ENCODE measurements at regions not wholly inside any gene's neighbourhood (a gene's known extent, or its start where the extent isn't known, plus 50 kb on each side); places are given as distances from the start of the nearest gene placed in this dataset.

DNA sequence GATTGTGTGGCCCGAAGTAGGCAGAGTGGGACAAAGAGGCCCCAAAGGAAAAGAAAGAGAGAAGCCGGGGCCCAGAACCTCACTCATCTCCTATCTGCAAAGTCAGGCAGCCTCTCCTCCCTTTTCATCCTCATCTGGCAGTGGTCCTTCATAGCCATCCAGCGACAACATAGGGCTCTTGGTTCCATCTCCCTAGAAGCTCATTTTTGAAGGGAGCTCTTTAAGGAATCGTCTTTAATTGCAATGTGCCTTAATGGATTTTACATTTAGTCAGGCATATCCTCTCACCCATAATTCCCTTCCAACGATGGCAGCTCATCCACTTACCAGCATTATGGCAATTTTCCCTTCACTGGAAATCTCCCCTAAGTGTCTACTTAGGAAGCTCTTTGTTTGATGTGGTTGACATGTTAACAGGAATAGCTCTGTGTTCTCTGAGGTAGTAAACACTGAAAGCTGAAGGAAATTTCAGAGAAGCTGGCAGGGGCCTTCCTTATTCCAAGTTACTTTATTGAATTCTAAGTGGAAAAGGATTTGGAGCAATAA, 780.6 kb downstream of the TSN start:
- Mint-ChIP-seq H3K36me3 (ENCODE audit: insufficient read depth) (no peaks in the 10 kb centered on the region), H3K27me3 (no peaks in the 10 kb centered on the region), H3K27ac (no peak overlapping the region), H3K4me1 (ENCODE audit: low read depth) (no peaks in the 10 kb centered on the region), H3K9me3 (ENCODE audit: low read depth) (no peaks in the 10 kb centered on the region), H3K4me3 (ENCODE audit: low read depth) (no peak overlapping the region)
- no peak for DNase-seq (ENCODE audit: low spot score, unreplicated experiment)
- TF ChIP-seq, protein P1, sequence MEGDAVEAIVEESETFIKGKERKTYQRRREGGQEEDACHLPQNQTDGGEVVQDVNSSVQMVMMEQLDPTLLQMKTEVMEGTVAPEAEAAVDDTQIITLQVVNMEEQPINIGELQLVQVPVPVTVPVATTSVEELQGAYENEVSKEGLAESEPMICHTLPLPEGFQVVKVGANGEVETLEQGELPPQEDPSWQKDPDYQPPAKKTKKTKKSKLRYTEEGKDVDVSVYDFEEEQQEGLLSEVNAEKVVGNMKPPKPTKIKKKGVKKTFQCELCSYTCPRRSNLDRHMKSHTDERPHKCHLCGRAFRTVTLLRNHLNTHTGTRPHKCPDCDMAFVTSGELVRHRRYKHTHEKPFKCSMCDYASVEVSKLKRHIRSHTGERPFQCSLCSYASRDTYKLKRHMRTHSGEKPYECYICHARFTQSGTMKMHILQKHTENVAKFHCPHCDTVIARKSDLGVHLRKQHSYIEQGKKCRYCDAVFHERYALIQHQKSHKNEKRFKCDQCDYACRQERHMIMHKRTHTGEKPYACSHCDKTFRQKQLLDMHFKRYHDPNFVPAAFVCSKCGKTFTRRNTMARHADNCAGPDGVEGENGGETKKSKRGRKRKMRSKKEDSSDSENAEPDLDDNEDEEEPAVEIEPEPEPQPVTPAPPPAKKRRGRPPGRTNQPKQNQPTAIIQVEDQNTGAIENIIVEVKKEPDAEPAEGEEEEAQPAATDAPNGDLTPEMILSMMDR (IDR thresholded peaks at IDR 0.05; ENCODE audit: unreplicated experiment) = no peak

DNA sequence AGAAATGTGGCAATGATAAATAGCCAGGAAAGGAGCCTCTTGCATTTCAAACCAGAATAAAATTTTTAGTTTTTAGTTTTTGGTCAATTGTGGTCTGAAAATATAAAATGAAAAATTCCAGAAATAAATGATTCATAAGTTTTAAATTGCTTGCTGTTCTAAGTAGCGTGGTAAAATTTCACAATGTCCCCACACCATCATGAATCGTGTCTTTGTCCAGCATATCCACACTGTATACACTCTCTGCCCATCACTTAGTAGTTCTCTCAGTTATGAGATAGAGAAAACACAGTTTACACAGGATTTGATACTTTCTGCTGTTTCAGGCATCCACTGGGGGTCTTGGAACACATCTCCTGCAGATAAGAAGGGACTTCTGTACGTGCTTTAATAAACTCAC, 783.9 kb downstream of the TSN start:
- Mint-ChIP-seq H3K4me3 (ENCODE audit: low read depth) (no peak overlapping the region), H3K36me3 (ENCODE audit: insufficient read depth) (no peaks in the 10 kb centered on the region)
- TF ChIP-seq, protein P1 (IDR thresholded peaks at IDR 0.05; ENCODE audit: unreplicated experiment) = no peak

DNA sequence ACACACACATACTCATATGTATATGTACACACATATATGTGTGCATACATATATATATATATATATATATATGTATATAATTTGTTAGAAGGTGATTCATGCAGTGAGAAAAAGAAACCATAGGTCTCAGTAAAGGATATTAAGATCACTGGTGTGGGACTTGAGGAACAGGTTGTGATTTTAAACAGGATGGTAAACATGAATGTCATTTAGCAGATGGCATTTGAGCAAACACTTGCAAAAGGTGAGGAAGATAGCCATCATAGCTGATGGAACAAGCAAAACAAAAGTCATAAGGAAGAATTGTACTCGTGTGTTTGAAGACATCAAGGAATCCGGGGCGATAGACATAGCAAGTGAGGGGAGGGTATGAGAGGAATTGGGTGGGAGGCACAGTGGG, 784.5 kb downstream of the TSN start:
- H3K27me3 Mint-ChIP-seq = no peaks in the 10 kb centered on the region
- TF ChIP-seq, protein P1 (IDR thresholded peaks at IDR 0.05; ENCODE audit: unreplicated experiment) = no peak
- no peak overlapping the region for H3K27ac Mint-ChIP-seq
- H3K36me3 Mint-ChIP-seq (ENCODE audit: insufficient read depth) = no peaks in the 10 kb centered on the region
- H3K4me1 Mint-ChIP-seq (ENCODE audit: low read depth) = no peaks in the 10 kb centered on the region
- no peak overlapping the region for H3K4me3 Mint-ChIP-seq (ENCODE audit: low read depth)
- no peaks in the 10 kb centered on the region for H3K9me3 Mint-ChIP-seq (ENCODE audit: low read depth)
- DNase-seq (ENCODE audit: low spot score, unreplicated experiment) = no peak

More for the DNA sequence above, 783.9 kb downstream of the TSN start:
- no peaks in the 10 kb centered on the region for H3K27me3 Mint-ChIP-seq
- no peak overlapping the region for H3K27ac Mint-ChIP-seq
- no peaks in the 10 kb centered on the region for H3K4me1 Mint-ChIP-seq (ENCODE audit: low read depth)
- H3K9me3 Mint-ChIP-seq (ENCODE audit: low read depth) = no peaks in the 10 kb centered on the region
- DNase-seq (ENCODE audit: low spot score, unreplicated experiment) = no peak

DNA sequence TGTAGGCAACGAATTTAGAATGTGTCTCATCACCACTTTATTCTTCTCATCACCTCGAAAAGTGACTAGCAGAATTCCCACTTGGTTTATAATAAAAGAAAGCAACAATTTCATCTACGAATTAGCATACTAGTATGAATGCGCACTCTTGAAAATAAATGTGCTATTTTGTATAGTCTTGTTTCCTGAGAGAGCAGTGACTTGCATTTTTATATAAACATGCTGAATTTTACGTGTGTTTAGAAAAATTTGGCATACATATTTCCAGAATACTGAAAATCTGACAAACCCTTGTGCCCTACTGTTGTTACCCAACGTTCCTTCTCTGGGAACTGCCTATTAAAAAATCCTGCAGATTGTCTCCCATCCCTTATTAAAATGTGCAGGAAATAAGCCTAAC, 786.8 kb downstream of the TSN start:
- Mint-ChIP-seq H3K4me3 (ENCODE audit: low read depth) (no peak overlapping the region), H3K27ac (no peak overlapping the region), H3K27me3 (no peaks in the 10 kb centered on the region), H3K9me3 (ENCODE audit: low read depth) (no peaks in the 10 kb centered on the region), H3K4me1 (ENCODE audit: low read depth) (no peaks in the 10 kb centered on the region), H3K36me3 (ENCODE audit: insufficient read depth) (no peaks in the 10 kb centered on the region)
- TF ChIP-seq, protein P1 (IDR thresholded peaks at IDR 0.05; ENCODE audit: unreplicated experiment) = no peak
- no peak for DNase-seq (ENCODE audit: low spot score, unreplicated experiment)

GRCh38 chr2:122542646-122543045, 787.2 kb downstream of the TSN start:
- no peaks in the 10 kb centered on the region for H3K4me1 Mint-ChIP-seq (ENCODE audit: low read depth)
- no peak for DNase-seq (ENCODE audit: low spot score, unreplicated experiment)
- H3K9me3 Mint-ChIP-seq (ENCODE audit: low read depth) = no peaks in the 10 kb centered on the region
- H3K4me3 Mint-ChIP-seq (ENCODE audit: low read depth) = no peak overlapping the region
- TF ChIP-seq, protein P1 (IDR thresholded peaks at IDR 0.05; ENCODE audit: unreplicated experiment) = no peak
- H3K27me3 Mint-ChIP-seq = no peaks in the 10 kb centered on the region
- H3K27ac Mint-ChIP-seq = no peak overlapping the region
- H3K36me3 Mint-ChIP-seq (ENCODE audit: insufficient read depth) = no peaks in the 10 kb centered on the region
